ENCODE measurements at regions not wholly inside any gene's neighbourhood (a gene's known extent, or its start where the extent isn't known, plus 50 kb on each side); places are given as distances from the start of the nearest gene placed in this dataset.
"Not testable (repeated sequence)": the region's sequence is repeated elsewhere in the genome, so short reads cannot be mapped to it uniquely, and the experiment has no call there.

DNA sequence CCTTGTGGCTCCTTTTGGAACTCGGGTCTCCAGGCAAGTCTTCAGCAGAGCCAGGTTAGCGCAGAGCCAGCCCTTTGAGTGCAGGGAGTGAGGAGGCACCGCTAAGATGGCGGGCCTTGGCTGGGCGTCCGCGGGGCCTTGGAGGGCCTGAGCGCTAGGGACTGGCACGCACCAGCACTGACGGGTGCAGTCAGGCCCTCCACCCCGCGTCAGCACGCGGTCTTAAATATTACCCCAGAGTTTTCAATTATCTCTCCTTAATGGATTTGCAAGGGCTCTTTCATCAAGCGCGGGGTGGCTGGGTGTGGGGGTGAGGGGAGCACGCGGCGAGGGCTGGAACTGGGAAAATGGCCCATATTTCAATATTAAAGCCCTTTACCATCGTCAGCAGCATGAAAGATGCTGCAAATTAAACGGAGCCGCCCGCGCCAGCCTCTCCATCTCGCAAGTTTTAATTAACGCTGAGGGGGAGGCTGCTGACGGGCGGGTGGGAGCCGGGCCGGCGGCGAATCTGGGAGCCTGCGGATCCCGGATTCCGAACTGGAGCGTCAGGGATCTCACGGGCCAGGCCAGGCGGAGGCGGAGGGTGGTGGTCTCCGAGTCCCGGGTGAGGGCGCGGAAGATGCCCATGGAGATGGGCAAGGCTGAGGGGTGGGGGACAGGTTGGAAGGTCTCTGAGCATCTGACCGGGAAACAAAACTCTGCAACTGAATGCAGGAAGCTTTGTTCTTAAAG lies 1690.4 kb upstream of the DEFB115 start:
- DNase-seq, result not testable (repeated sequence)

DNA sequence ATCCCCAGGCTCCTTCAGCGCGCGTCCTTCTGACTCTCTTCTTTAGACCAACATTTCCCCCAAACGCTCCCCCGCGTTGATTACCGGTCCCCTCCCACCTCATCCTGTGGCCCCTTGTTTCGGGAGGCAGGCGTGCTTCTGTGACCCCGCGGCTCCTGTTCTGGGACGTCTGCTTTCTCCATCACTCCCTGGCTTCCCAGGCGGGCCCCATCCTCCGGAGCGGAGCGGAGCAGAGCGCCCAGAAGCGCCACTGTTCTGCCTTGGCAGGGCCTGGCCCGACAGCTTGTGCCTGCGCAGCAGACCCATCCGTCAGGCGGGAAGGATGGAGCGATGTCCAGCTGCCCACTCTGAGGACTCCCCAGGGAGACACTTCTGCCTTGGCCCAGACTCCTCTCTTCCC lies 1689.8 kb upstream of the DEFB115 start:
- DNase-seq, result not testable (repeated sequence)

DNA sequence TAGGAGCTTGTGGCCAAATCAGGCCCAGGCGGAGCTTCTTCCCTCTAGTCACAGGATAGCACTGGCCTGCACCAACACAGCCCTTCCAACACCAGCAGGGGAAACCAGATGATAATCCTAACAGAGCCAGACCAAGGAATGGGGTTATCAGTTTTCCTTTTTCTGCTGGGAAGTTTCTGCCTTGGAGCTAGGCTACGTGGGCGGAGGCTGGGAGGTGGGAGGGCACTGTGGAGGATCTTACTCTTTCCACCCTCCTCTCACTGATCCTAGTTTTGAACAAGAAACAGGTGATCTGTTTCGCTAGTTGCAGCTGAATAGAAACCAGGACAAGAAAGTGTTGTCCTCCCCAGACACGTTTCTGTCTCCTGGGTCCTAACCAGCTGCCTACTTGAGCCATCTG lies 1687.3 kb upstream of the DEFB115 start:
- DNase-seq, result not testable (repeated sequence)

DNA sequence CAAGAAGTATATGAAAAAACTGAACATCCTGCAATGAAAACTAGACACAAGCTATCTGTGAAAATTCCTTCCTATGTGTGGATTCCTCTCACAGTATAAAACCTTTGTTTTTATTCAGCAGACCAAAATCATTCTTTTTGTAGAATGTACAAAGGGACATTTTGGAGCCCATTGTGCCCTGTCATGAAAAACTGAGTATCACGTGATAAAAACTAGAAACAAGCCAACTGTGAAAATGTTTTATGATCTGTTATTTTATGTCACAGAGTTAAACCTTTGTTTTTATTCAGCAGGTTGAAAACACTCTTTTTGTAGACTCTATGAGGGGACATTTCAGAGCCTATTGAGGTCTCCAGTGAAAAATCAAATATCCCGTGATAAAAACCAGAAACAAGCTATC lies 1667.9 kb upstream of the DEFB115 start:
- DNase-seq, result not testable (repeated sequence)

DNA sequence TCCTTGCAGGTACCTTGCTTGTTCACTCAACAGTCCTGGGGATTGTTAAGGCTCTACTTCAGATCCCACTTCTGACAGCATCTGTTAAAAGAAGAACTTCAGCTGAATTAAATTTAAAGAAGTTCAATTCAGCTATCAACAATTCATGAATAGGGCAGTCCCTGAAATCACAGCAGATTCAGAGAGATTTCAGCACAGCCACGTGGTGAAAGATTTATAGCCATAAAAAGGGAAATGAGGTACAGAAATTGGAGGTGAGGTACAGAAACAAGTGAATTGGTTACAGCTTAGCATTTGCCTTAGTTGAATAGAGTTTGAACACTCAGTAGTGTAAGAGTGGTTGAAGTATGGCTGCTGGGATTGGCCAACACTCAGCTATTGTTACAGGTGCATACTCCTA lies 1653.3 kb upstream of the DEFB115 start:
- DNase-seq, result not testable (repeated sequence)

DNA sequence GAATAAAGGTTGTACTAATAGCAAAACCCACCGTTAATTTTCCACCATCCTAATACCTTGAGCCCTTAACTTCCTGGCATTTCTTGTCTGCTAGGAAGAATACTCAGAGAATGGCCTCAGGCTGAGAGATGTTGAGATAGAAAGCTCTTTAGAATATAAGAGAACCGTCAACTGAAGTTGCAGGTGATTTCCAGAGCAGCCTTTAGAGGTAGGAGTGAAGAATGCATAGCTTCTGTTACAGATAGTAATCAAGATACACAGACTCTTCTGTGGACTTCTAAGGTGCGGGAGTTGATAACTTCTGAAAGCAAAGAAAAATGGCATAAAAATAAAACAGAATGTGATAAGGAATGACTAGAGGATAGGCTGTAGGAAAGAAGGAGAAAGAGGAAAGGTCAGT lies 1651.3 kb upstream of the DEFB115 start:
- not testable (repeated sequence) for DNase-seq

DNA sequence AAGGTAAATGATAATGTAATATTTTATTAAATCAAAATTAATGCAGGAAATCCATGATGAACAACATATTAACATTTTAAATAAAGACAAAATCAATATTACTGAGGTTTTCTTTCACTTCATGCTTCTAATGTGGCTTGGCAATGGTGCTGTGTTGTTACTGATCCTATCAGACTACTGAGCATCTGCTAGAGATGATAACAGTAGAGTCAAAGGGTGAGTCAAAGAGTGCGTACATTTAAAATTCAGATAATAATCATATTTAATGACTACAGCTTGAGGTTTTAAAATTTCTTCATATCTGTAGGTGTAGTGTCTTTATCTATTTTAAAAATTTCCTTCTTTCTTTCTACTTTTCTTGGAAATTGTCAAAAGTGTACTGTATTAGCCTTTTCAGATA lies 1628.1 kb upstream of the DEFB115 start:
- not testable (repeated sequence) for DNase-seq

Measured in suppressor macrophage treated with lipopolysaccharide for 4 hours (primary cell).